Activated naive CD4-positive, alpha-beta T cell treated with Interleukin-2 at 50 U/mL for 16 hours (primary cell): ENCODE measurements at regions not wholly inside any gene's neighbourhood (a gene's known extent, or its start where the extent isn't known, plus 50 kb on each side); places are given as distances from the start of the nearest gene placed in this dataset.

Experiments
- DNase-seq: peaks from one replicate; pipeline ENCODE4 v3.0.0-alpha.2; 2020

GRCh38 chr20:52859156-52859876 lies 112.8 kb upstream of the TSHZ2 start:
- DNase-seq = no peak

GRCh38 chr20:52852714-52853113 lies 119.4 kb upstream of the TSHZ2 start:
- DNase-seq = no peak

- DNase-seq = no peak
Measured at GRCh38 chr20:52847731-52848359, 124.3 kb upstream of the TSHZ2 start.

GRCh38 chr20:52847029-52847660 lies 125.0 kb upstream of the TSHZ2 start:
- no peak for DNase-seq

GRCh38 chr20:52845044-52845443 lies 127.1 kb upstream of the TSHZ2 start:
- no peak for DNase-seq

- DNase-seq = no peak
Measured at GRCh38 chr20:52843425-52843824, 128.7 kb upstream of the TSHZ2 start.

GRCh38 chr20:52841003-52841402 lies 131.2 kb upstream of the TSHZ2 start:
- no peak for DNase-seq

GRCh38 chr20:52840041-52840440 lies 132.1 kb upstream of the TSHZ2 start:
- no peak for DNase-seq

- DNase-seq = no peak
Measured at GRCh38 chr20:52838510-52839241, 133.5 kb upstream of the TSHZ2 start.

GRCh38 chr20:52837378-52837777 lies 134.8 kb upstream of the TSHZ2 start:
- no peak for DNase-seq

GRCh38 chr20:52833901-52834300 lies 138.3 kb upstream of the TSHZ2 start:
- no peak for DNase-seq

- no peak for DNase-seq
Measured at GRCh38 chr20:52832151-52832774, 139.9 kb upstream of the TSHZ2 start.

GRCh38 chr20:52830598-52830997 lies 141.6 kb upstream of the TSHZ2 start:
- DNase-seq = no peak

- DNase-seq = no peak
Measured at GRCh38 chr20:52829111-52829510, 143.0 kb upstream of the TSHZ2 start.

- no peak for DNase-seq
Measured at GRCh38 chr20:52828199-52828598, 144.0 kb upstream of the TSHZ2 start.

- no peak for DNase-seq
Measured at GRCh38 chr20:52826722-52827121, 145.4 kb upstream of the TSHZ2 start.

GRCh38 chr20:52826321-52826720 lies 145.8 kb upstream of the TSHZ2 start:
- DNase-seq = no peak

GRCh38 chr20:52824494-52825216 lies 147.5 kb upstream of the TSHZ2 start:
- no peak for DNase-seq

- no peak for DNase-seq
Measured at GRCh38 chr20:52823303-52823702, 148.9 kb upstream of the TSHZ2 start.

GRCh38 chr20:52820641-52821292 lies 151.4 kb upstream of the TSHZ2 start:
- DNase-seq = no peak

- DNase-seq = no peak
Measured at GRCh38 chr20:52818491-52818890, 153.7 kb upstream of the TSHZ2 start.

- DNase-seq = no peak
Measured at GRCh38 chr20:52817981-52818380, 154.2 kb upstream of the TSHZ2 start.
